ENCODE measurements at regions not wholly inside any gene's neighbourhood (a gene's known extent, or its start where the extent isn't known, plus 50 kb on each side); places are given as distances from the start of the nearest gene placed in this dataset.

DNA sequence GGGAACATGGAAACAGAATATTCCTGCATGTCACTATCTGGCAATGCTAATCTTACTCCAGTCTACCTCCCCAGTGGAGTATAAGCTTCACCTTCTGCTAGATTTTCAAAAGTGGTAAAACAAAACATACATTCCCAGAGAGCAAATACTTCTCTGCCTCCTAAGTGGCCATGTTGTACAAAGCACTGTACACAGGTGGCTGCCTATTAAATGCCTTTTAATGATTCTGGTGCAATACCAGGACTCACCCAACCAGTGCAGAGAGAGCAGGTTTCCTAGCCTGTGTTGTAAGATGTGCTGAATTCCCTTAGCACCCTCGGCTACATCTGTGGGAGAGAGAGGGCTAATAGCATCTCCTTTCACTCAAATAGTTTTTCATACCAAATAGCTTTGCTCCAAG lies 684.3 kb upstream of the NRP1 start:
- H3K36me3 ChIP-seq (replicated peaks in 1 of 2): no peaks in the 10 kb centered on the region
- H3K27ac ChIP-seq: no peak overlapping the region
- 81 to 95% (median 94%) methylated on average over 1 of the region's 1 CpG for WGBS, 4 donors
- H3K27me3 ChIP-seq: no peaks in the 10 kb centered on the region
- H3K4me3 ChIP-seq: no peak overlapping the region
- intact Hi-C loops (cut with DNase I): no loop called here
- no peaks in the 10 kb centered on the region for H3K9me3 ChIP-seq (replicated peaks in 1 of 3)
- TF ChIP-seq, protein P1, sequence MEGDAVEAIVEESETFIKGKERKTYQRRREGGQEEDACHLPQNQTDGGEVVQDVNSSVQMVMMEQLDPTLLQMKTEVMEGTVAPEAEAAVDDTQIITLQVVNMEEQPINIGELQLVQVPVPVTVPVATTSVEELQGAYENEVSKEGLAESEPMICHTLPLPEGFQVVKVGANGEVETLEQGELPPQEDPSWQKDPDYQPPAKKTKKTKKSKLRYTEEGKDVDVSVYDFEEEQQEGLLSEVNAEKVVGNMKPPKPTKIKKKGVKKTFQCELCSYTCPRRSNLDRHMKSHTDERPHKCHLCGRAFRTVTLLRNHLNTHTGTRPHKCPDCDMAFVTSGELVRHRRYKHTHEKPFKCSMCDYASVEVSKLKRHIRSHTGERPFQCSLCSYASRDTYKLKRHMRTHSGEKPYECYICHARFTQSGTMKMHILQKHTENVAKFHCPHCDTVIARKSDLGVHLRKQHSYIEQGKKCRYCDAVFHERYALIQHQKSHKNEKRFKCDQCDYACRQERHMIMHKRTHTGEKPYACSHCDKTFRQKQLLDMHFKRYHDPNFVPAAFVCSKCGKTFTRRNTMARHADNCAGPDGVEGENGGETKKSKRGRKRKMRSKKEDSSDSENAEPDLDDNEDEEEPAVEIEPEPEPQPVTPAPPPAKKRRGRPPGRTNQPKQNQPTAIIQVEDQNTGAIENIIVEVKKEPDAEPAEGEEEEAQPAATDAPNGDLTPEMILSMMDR (IDR thresholded peaks at IDR 0.05): no peak
- no peak for TF ChIP-seq POLR2A (IDR thresholded peaks at IDR 0.05)
- no peak for DNase-seq
- H3K4me1 ChIP-seq (replicated peaks in 1 of 2): no peaks in the 10 kb centered on the region

DNA sequence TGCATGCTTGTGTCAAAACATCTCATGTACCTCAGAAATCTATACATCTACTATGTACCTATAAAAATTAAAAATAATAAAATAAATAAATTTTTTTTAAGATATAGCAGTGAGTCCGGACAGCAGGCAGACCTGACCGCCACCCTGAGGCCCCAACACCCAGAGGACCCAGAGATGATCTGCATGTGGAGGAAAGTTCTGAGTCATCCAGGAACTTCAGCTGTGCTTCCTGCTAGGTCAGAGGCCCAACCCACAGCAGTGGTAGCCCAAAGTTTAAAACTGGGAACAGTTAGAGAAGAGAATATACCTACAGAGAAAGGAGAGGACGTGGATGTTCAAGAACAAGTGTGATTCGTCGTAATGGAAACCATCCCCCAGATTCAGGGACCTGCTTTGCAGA lies 683.7 kb upstream of the NRP1 start:
- TF ChIP-seq, protein P1 (IDR thresholded peaks at IDR 0.05): no peak
- no peak for TF ChIP-seq POLR2A (IDR thresholded peaks at IDR 0.05)
- Histone ChIP-seq H3K4me3 (no peak overlapping the region), H3K27me3 (no peaks in the 10 kb centered on the region), H3K27ac (no peak overlapping the region), H3K4me1 (replicated peaks in 1 of 2) (no peaks in the 10 kb centered on the region), H3K36me3 (replicated peaks in 1 of 2) (no peaks in the 10 kb centered on the region), H3K9me3 (replicated peaks in 1 of 3) (no peaks in the 10 kb centered on the region)
- intact Hi-C loops (cut with DNase I): no loop called here
- DNase-seq: no peak
- 83 to 94% (median 86%) methylated on average over 5 of the region's 5 CpGs for WGBS, 4 donors

DNA sequence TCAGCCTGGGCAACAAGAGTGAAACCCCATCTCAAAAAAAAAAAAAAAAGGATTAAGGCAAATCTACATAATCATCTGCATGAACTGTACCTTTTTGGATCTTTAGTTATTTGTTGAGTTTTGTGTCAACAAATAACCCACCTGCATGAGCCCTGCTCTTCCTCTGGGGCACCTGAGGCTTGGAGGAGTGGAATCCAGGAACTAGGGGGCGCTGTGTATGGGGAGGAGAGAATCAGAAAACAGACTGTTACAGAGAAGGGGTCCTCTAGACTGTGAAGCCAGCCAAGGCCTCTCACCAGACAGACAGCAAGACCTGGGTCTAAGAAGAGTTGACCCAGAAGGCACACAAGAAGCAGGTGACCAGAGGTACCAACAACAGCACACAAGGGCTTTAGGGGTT lies 682.8 kb upstream of the NRP1 start:
- 53 to 80% (median 73%) methylated on average over 1 of the region's 1 CpG for WGBS, 4 donors
- Histone ChIP-seq H3K4me3 (no peak overlapping the region), H3K9me3 (replicated peaks in 1 of 3) (no peaks in the 10 kb centered on the region), H3K27me3 (no peaks in the 10 kb centered on the region), H3K4me1 (replicated peaks in 1 of 2) (no peaks in the 10 kb centered on the region), H3K36me3 (replicated peaks in 1 of 2) (no peaks in the 10 kb centered on the region), H3K27ac (no peak overlapping the region)
- intact Hi-C loops (cut with DNase I): no loop called here
- DNase-seq: no peak
- no peak for TF ChIP-seq POLR2A (IDR thresholded peaks at IDR 0.05)
- TF ChIP-seq, protein P1 (IDR thresholded peaks at IDR 0.05): no peak

DNA sequence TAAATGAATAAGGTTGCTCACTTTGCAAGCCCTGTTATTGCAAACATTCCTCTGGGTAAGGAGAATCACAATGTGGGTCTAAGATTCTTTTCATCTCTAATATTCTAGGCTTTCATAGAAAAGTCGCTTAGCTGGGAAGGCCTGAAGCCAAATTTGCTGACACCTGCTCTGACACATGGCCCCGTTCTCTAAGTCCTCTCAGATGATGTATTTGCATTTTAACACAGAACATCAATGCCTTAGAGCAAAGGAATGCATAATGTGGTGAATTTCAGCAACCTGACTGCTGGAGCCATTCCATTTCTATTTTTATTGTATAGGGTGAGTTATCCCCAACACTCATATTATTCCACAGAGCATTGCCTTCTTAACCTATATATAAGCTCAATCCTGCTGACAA lies 682.1 kb upstream of the NRP1 start:
- no peak for TF ChIP-seq POLR2A (IDR thresholded peaks at IDR 0.05)
- TF ChIP-seq, protein P1 (IDR thresholded peaks at IDR 0.05): no peak
- Histone ChIP-seq H3K9me3 (replicated peaks in 1 of 3) (no peaks in the 10 kb centered on the region), H3K4me1 (replicated peaks in 1 of 2) (no peaks in the 10 kb centered on the region), H3K4me3 (no peak overlapping the region), H3K27me3 (no peaks in the 10 kb centered on the region), H3K36me3 (replicated peaks in 1 of 2) (no peaks in the 10 kb centered on the region), H3K27ac (no peak overlapping the region)
- intact Hi-C loops (cut with DNase I): no loop called here
- DNase-seq: no peak
- 92 to 98% (median 93%) methylated on average over 2 of the region's 2 CpGs for WGBS, 4 donors

All from adrenal gland (tissue), 9 donors.